Endothelial cell of umbilical vein (primary cell): ENCODE measurements at regions not wholly inside any gene's neighbourhood (a gene's known extent, or its start where the extent isn't known, plus 50 kb on each side); places are given as distances from the start of the nearest gene placed in this dataset.

Source experiments
- BruUV-seq: library from RNA; stranded (reverse); fragments of 400-500 nt; replicated peaks from 2 replicates; lab custom pipeline; 2021; lab: Mats Ljungman, UMichigan
- CTCF ChIA-PET: fragments of 300-600, 350-600 bp; sonication (Branson Sonifier 250); formaldehyde crosslinking; loops from one replicate; lab custom pipeline; 2021; ENCODE audit warnings: antibody characterized with exemption, inconsistent platforms; lab: Charles Lee
- POLR2A ChIA-PET: fragments of 300-600, 350-600 bp; sonication (Branson Sonifier 250); formaldehyde crosslinking; loops from one replicate; lab custom pipeline; 2021; ENCODE audit warnings: antibody characterized with exemption, inconsistent platforms; lab: Charles Lee
- DNase-seq: peaks from one replicate; pipeline ENCODE4 v3.0.0-alpha.2; 2011; ENCODE audit warnings: low read depth, low spot score
- FAIRE-seq: peaks from 2 replicates; lab custom pipeline; 2011; peaks lifted over from hg19 to GRCh38; lab: Jason Lieb, UNC
- H2AFZ ChIP-seq: 2 replicates; pipeline ENCODE4 v1.6.0; 2012; ENCODE audit warnings: low read depth, low read length, control low read depth, inconsistent platforms
- H3K27ac ChIP-seq: 2 replicates; pipeline ENCODE4 v1.5.1; 2011; ENCODE audit warnings: low read depth, mild to moderate bottlenecking, control low read depth, low read length, moderate library complexity; ENCODE audit not compliant: insufficient read depth
- H3K27me3 ChIP-seq, 2 experiments: 2 replicates each; pipeline versions ENCODE4 v1.6.0 to v1.6.1; 2011; ENCODE audit warnings: low read length in 2 of 2, mixed read lengths in 1 of 2; ENCODE audit not compliant: control insufficient read depth in 2 of 2, insufficient read depth in 2 of 2
- H3K36me3 ChIP-seq, 2 experiments: 2 replicates in 1 of 2; 3 replicates in 1 of 2; pipeline ENCODE4 v1.5.1; 2011; ENCODE audit warnings: low read length in 2 of 2, mild to moderate bottlenecking in 1 of 2, moderate library complexity in 1 of 2; ENCODE audit not compliant: control insufficient read depth in 2 of 2, insufficient read depth in 2 of 2; ENCODE audit errors: extremely low read depth in 1 of 2
- H3K4me1 ChIP-seq: 3 replicates; pipeline ENCODE4 v1.5.1; 2011; ENCODE audit warnings: mild to moderate bottlenecking, low read length; ENCODE audit not compliant: control insufficient read depth, insufficient read depth; ENCODE audit errors: extremely low read depth
- H3K4me2 ChIP-seq: 2 replicates; pipeline ENCODE4 v1.6.1; 2011; ENCODE audit warnings: low read length, control low read depth, mixed read lengths; ENCODE audit not compliant: insufficient read depth
- H3K4me3 ChIP-seq, 3 experiments: fragments of 200-600 bp in 1 of 3; sonication (generic), shearing (Covaris generic) in 1 of 3; replicated peaks in 1 of 3; 2 replicates each; pipeline ENCODE4 v1.5.1; 2011 to 2016; ENCODE audit warnings: control low read depth in 3 of 3, low read length in 3 of 3, mild to moderate bottlenecking in 2 of 3, inconsistent platforms in 1 of 3, low read depth in 1 of 3, moderate library complexity in 1 of 3; ENCODE audit not compliant: insufficient read depth in 1 of 3
- H3K79me2 ChIP-seq: 2 replicates; pipeline ENCODE4 v1.6.0; 2012; ENCODE audit warnings: low read length, inconsistent platforms; ENCODE audit not compliant: control insufficient read depth, insufficient read depth
- H3K9ac ChIP-seq: replicated peaks from 2 replicates; pipeline ENCODE3; 2011; ENCODE audit warnings: low read length, control low read depth; ENCODE audit not compliant: insufficient read depth; ENCODE audit errors: extremely low read depth
- H3K9me1 ChIP-seq: replicated peaks from 3 replicates; pipeline ENCODE4 v1.6.0; 2011; ENCODE audit warnings: mild to moderate bottlenecking, low read length; ENCODE audit not compliant: control insufficient read depth, insufficient read depth; ENCODE audit errors: extremely low read depth
- H3K9me3 ChIP-seq: replicated peaks from 2 replicates; pipeline ENCODE4 v1.5.1; 2012; ENCODE audit warnings: low read length, inconsistent platforms; ENCODE audit not compliant: control insufficient read depth, insufficient read depth
- H4K20me1 ChIP-seq: replicated peaks from 2 replicates; pipeline ENCODE3; 2011; ENCODE audit warnings: mild to moderate bottlenecking, low read length; ENCODE audit not compliant: control insufficient read depth, insufficient read depth; ENCODE audit errors: extremely low read depth
- EZH2 ChIP-seq: IDR thresholded peaks from 2 replicates; pipeline ENCODE4 v1.6.1; 2012; ENCODE audit warnings: borderline replicate concordance, low read depth, mild to moderate bottlenecking, moderate library complexity, low read length, inconsistent platforms; ENCODE audit not compliant: severe bottlenecking
- FOS ChIP-seq: IDR thresholded peaks from 2 replicates; pipeline ENCODE4 v1.6.1; 2011; ENCODE audit warnings: mild to moderate bottlenecking, low read length, moderate library complexity, borderline replicate concordance; ENCODE audit not compliant: insufficient read depth
- GATA2 ChIP-seq: IDR thresholded peaks from 2 replicates; pipeline ENCODE4 v1.7.0; 2011; ENCODE audit warnings: low read depth, mild to moderate bottlenecking, moderate library complexity, mixed read lengths, low read length; ENCODE audit not compliant: insufficient read length, insufficient read depth
- JUN ChIP-seq: IDR thresholded peaks from 2 replicates; pipeline ENCODE4 v1.6.1; 2011; ENCODE audit warnings: borderline replicate concordance, low read depth; ENCODE audit not compliant: insufficient read length, insufficient read depth
- MYC ChIP-seq: IDR thresholded peaks from one replicate; pipeline ENCODE4 v1.6.1; 2011; ENCODE audit warnings: mild to moderate bottlenecking, low read depth, low read length
- POLR2A ChIP-seq: IDR thresholded peaks from 2 replicates; pipeline ENCODE4 v1.6.1; 2012; ENCODE audit warnings: low read depth, mild to moderate bottlenecking, control low read depth, low read length
- POLR2AphosphoS5 ChIP-seq: IDR thresholded peaks from 2 replicates; pipeline ENCODE4 v1.6.1; 2012; ENCODE audit warnings: low read depth, mild to moderate bottlenecking, control low read depth, low read length, moderate library complexity; ENCODE audit not compliant: insufficient read depth
- dilution Hi-C: fragments of 300-500 bp; cut with MboI; formaldehyde crosslinking; loops from one replicate; pipeline ENCODE4 v1.15.0; 2019; ENCODE audit warnings: low sequenced_read_pairs; ENCODE audit not compliant: extremely low pct_ligation_motif_present
- intact Hi-C: fragments of 100-400 bp; cut with micrococcal nuclease; formaldehyde crosslinking; loops from one replicate; pipeline ENCODE4 v1.10.0; 2022
- TF ChIP-seq, protein P1 (sequence below), 2 donors: IDR thresholded peaks; 1 replicate in 1 of 2; 2 replicates in 1 of 2; pipeline ENCODE4 v1.5.1; 2011; ENCODE audit warnings: low read length in 2 of 2, mild to moderate bottlenecking in 2 of 2, moderate library complexity in 2 of 2, control low read depth in 1 of 2, inconsistent platforms in 1 of 2, low read depth in 1 of 2; ENCODE audit not compliant: insufficient read depth in 1 of 2; ENCODE audit errors: extremely low read depth in 1 of 2
- TF ChIP-seq, protein P2 (sequence below): IDR thresholded peaks from 2 replicates; pipeline ENCODE4 v1.6.1; 2011; ENCODE audit not compliant: insufficient read depth, insufficient read length

DNA sequence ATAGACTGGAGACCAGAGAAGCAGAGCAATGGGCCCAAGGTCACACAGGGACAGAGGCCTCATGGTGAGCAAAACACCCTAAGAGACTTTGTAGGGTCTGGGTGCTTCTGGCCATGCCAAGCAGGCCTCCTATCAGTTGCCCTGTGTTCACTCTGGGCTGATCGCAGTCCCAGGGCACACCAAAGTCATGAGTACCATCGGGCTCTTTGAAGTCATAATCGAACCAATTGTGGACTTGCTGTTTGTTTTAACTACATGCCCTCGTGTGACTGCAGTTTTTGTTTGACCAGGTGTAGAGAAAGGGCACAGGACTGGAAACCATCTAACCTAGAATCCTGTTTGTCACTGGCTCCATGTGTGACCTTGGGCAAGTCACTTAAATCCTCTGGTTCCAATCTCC, 172.5 kb upstream of the CPEB2 start:
- no TSS peak for BruUV-seq
- no peak overlapping the region for H2AFZ ChIP-seq
- dilution Hi-C loops = no loop called here
- H4K20me1 ChIP-seq = no peaks in the 10 kb centered on the region
- intact Hi-C loops = no loop called here
- ChIA-PET POLR2A (no interaction called here), CTCF (no interaction called here)
- H3K4me2 ChIP-seq = no peak overlapping the region
- H3K9me3 ChIP-seq = no peaks in the 10 kb centered on the region
- no peaks in the 10 kb centered on the region for H3K79me2 ChIP-seq
- H3K4me3 ChIP-seq = no peak overlapping the region
- H3K4me1 ChIP-seq = no peaks in the 10 kb centered on the region
- DNase-seq (no peak), FAIRE-seq (no peak)
- H3K9ac ChIP-seq = no peak overlapping the region
- no peaks in the 10 kb centered on the region for H3K27me3 ChIP-seq
- TF ChIP-seq MYC = no peak
- TF ChIP-seq, protein P1, sequence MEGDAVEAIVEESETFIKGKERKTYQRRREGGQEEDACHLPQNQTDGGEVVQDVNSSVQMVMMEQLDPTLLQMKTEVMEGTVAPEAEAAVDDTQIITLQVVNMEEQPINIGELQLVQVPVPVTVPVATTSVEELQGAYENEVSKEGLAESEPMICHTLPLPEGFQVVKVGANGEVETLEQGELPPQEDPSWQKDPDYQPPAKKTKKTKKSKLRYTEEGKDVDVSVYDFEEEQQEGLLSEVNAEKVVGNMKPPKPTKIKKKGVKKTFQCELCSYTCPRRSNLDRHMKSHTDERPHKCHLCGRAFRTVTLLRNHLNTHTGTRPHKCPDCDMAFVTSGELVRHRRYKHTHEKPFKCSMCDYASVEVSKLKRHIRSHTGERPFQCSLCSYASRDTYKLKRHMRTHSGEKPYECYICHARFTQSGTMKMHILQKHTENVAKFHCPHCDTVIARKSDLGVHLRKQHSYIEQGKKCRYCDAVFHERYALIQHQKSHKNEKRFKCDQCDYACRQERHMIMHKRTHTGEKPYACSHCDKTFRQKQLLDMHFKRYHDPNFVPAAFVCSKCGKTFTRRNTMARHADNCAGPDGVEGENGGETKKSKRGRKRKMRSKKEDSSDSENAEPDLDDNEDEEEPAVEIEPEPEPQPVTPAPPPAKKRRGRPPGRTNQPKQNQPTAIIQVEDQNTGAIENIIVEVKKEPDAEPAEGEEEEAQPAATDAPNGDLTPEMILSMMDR (IDR thresholded peaks at IDR 0.05; ENCODE audit: extremely low read depth in 1 of 2, insufficient read depth in 1 of 2, low read depth in 1 of 2, low read length in 2 of 2) = no peak
- TF ChIP-seq, protein P2, sequence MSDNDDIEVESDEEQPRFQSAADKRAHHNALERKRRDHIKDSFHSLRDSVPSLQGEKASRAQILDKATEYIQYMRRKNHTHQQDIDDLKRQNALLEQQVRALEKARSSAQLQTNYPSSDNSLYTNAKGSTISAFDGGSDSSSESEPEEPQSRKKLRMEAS = no peak
- no peaks in the 10 kb centered on the region for H3K36me3 ChIP-seq
- H3K9me1 ChIP-seq = no peaks in the 10 kb centered on the region
- no peak overlapping the region for H3K27ac ChIP-seq

DNA sequence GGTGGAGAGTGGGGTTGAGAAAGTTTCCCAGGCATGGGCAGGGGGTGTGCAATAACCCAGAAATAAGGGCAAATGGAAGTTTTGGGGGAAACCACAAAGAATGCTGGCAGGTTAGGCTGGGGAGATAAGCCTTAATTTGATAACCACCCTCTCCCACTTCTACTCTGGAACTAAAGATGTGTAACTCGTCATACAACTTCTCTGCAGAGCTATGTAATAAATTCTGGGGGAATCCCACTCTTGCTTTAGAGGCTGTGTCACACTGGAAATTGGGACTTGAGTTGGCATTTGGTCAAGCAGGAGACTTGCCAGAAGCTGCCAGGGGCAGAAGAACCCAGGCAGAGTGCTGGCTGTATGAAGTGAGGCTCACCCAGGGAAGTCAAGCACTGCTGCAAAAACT, 170.9 kb upstream of the CPEB2 start:
- H3K9me3 ChIP-seq = no peaks in the 10 kb centered on the region
- no peak for FAIRE-seq
- no peaks in the 10 kb centered on the region for H3K27me3 ChIP-seq
- no peaks in the 10 kb centered on the region for H3K9me1 ChIP-seq
- no peak overlapping the region for H3K9ac ChIP-seq
- no peak overlapping the region for H3K4me2 ChIP-seq
- H4K20me1 ChIP-seq = no peaks in the 10 kb centered on the region
- no peak overlapping the region for H3K4me3 ChIP-seq
- dilution Hi-C loops (no loop called here), intact Hi-C loops (no loop called here)
- ChIA-PET POLR2A (no interaction called here), CTCF (no interaction called here)
- no peak overlapping the region for H2AFZ ChIP-seq
- no peaks in the 10 kb centered on the region for H3K36me3 ChIP-seq
- no peaks in the 10 kb centered on the region for H3K4me1 ChIP-seq
- no peak for TF ChIP-seq FOS
- TF ChIP-seq GATA2 = no peak
- no peak for TF ChIP-seq EZH2
- no peak for TF ChIP-seq JUN
- TF ChIP-seq, protein P1 (IDR thresholded peaks at IDR 0.05; ENCODE audit: extremely low read depth in 1 of 2, insufficient read depth in 1 of 2, low read depth in 1 of 2, low read length in 2 of 2) = no peak
- TF ChIP-seq POLR2A = no peak
- TF ChIP-seq, protein P2 = no peak
- TF ChIP-seq POLR2AphosphoS5 = no peak
- no peak for TF ChIP-seq MYC
- H3K79me2 ChIP-seq = no peaks in the 10 kb centered on the region
- no peak for DNase-seq
- BruUV-seq = no TSS peak
- no peak overlapping the region for H3K27ac ChIP-seq
